HTR-8/SVneo (cell line): ENCODE measurements at regions not wholly inside any gene's neighbourhood (a gene's known extent, or its start where the extent isn't known, plus 50 kb on each side); places are given as distances from the start of the nearest gene placed in this dataset.

Experiments used
- DNase-seq: peaks from one replicate; pipeline ENCODE4 v3.0.0; 2011; ENCODE audit warnings: low spot score, mixed read lengths; ENCODE audit not compliant: insufficient read length
- FAIRE-seq: peaks from 2 replicates; lab custom pipeline; 2011; peaks lifted over from hg19 to GRCh38; lab: Jason Lieb, UNC

GRCh38 chr2:129459881-129460280 is 519.6 kb upstream of the RAB6C start:
- DNase-seq (no peak), FAIRE-seq (no peak)

DNA sequence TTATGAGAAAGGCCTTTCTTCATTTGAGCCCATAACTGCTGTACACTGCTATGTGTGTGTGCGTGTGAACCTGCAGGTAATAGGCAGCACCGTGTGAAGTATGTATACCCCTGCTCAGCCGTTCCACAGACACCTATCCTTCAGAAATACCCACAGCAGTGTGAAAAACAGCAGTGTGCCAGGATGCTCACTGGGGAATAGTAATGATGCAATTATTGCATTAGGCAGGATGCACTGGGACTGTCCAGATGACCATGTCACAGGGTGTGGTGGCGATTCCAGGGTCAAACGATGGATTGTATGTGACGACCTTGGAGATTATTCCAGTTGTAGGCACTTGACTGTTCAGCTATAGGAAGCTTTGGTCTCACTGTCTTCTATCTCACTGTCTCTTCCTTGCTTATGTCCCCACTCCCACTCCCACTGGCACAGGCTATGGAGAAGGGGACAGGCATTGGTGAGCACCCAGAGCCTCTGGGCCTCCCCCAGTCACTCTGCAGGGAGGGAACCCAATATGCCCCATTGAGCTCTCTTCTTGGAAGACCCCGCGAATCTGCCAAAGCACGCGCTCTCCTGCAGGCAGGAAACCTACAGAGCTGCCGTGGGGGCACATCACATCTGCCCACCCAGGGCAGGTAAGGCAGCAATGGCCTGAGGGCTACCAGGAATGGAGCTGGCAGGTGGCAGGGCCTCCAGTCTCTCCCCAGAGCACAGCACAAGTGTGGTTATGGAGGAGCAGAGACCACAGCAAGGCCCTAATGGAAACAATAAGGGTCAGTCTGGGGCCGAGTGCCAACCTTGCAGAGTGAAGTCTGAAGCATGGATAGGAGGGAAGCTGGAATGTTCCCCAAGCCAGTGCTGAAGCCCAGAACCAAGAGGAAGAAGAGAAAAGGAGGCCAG is 518.9 kb upstream of the RAB6C start:
- no peak for DNase-seq
- no peak for FAIRE-seq

- DNase-seq (no peak), FAIRE-seq (no peak)
These were observed 517.1 kb upstream of the RAB6C start for GRCh38 chr2:129462349-129462748.

DNA sequence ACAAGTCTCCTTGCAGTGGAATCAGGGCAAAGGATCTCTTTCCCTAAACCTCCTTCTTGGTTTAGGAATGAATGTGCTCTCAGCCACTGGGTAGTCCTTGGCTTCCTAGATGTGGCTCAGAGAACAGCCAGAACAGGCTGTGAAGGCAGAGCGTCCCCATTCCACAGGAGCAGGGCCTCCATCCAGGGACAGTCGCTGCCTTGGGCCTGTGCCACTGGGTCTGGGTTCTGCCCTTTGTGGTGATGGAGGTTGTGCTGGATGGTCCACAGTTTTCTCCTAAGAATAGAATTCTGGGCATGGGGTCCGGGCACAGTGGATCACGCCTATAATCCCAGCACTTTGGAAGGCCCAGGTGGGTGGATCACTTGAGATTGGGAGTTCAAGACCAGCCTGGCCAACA is 516.5 kb upstream of the RAB6C start:
- DNase-seq, result no peak
- FAIRE-seq, result no peak

- DNase-seq (no peak), FAIRE-seq (no peak)
These were observed 515.4 kb upstream of the RAB6C start for GRCh38 chr2:129464036-129464435.

DNA sequence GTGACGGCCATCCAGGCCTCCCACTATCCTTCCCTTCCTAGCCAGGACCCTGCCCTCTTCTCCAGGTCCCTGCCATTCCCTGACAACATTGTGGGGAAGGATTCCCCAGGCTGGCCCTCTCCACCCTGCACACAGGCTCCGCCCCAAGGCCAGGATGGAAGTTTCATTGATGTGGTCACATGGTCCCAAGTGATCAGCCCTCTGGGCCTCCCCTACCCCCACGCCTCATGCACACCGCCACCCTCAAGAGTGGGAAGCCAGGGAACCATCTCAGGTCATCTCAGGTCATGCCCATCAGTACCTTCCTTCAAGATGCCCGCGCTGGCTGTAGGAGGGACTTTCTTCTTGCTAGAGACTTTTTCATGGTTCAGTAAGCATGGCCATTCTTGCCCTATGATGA is 514.8 kb upstream of the RAB6C start:
- no peak for FAIRE-seq

DNA sequence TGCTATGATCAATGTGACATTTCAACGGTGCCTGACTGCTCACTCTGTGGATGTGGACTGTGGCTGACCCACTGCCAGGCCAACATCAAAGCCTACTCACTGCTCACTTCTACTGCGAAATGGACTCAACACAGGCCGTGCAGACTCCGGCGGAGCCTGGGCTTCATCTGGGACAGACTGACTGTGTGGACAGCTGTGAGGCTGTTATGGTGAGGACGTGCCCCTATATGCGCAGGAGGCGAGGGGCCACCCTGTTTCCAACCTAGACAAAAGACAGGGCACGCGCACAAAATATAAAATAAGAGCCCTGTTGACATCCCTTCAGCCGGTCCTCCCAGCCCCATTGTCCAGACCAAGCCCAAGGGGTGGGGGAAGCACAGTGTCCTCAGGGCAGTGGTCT is 514.4 kb upstream of the RAB6C start:
- no peak for DNase-seq
- no peak for FAIRE-seq

More for the DNA sequence above, 514.8 kb upstream of the RAB6C start:
- no peak for DNase-seq

DNA sequence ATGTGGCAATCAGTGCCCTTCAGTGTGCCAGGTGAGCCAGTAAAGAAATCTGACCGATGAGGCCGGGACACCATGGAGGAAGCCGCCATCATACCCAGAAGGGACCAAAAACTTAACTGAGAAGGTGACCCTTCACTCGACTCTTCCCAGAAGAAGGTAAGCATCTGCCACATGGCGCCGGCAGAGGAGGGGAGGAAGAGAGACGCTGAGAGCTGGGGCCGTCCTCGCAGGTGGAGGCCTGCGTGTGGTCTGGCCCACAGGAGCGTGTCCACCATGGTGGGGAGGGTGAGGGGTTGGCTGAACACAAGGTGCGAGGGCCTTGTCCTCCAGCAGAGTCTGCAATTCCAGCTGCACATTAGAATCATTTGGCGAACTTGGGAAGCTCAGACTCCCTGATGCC is 513.1 kb upstream of the RAB6C start:
- no peak for DNase-seq
- no peak for FAIRE-seq

DNA sequence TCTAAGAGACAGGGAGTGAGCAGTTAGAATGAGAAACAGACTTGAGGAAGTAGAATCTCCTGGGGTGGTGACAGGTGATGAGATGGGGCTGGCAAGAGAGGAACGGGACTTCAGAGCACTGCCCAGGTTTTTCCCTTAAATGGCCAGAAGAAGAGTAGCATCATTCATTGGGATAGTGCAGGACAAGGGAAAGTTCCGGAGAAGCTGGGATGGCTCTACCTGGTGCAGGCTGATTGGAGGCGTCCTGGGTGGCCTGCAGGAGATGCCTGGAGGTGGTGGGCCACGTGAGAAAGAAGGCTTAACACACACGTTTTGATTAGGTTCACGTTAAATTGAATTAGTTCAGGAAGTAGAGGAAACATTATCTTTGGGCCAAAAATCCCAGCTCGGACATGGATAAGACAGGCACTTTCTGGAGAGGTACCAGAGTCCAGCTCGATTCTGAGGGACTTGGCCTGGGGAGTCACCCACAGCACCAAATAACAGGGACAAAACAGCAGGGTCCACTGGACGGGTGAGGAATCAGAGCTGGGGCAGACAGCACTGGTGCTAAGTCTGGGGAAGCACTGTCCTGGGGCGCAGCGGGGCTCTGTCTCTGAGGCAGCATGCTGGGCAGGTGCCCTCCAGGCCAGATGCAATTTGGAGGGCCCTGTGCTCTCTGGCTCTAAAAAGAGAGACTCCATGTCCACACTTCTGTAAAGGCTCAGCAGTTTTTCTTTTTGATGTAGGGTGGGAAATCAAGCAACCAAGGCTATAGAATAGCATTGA is 512.3 kb upstream of the RAB6C start:
- no peak for FAIRE-seq
- DNase-seq, result no peak

DNA sequence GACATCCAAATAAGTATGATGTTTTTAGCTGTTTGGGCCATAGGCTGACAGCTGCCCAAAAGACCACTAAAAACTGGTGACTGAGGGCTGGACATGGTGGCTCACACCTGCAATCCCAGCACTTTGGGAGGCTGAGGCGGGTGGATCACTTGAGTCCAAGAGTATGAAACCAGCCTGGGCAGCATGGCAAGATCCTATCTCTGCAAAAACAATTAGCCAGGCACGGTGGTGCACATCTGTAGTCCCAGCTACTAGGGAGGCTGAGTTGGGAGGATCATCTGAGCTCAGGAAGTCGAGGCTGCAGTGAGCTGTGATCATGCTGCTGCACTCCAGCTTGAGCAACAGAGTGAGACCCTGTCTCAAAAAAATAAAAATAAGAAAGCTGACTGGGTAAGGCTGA is 511.5 kb upstream of the RAB6C start:
- FAIRE-seq, result no peak
- no peak for DNase-seq

DNA sequence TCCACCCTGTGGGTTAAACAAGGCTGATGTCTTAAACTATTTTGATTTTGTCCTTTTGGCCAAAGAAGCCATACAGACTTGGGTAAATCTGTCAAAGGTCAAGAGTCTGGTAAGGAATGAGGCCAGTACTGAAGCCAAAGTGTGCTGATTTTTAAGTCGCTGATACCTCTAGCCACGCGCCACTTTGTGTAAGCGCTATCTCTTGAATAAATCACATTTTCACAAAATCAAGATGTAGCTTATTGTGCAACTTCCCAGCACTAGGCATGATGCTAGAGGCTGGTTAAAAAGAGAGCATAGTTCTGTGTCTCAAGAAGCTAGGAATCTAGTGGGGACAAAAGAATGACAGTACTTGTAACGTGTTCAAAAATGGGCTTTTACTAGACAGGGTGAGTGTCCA is 510.6 kb upstream of the RAB6C start:
- no peak for FAIRE-seq

GRCh38 chr2:129469389-129469788 is 510.1 kb upstream of the RAB6C start:
- no peak for FAIRE-seq
- DNase-seq, result no peak

More for the DNA sequence above, 510.6 kb upstream of the RAB6C start:
- no peak for DNase-seq

DNA sequence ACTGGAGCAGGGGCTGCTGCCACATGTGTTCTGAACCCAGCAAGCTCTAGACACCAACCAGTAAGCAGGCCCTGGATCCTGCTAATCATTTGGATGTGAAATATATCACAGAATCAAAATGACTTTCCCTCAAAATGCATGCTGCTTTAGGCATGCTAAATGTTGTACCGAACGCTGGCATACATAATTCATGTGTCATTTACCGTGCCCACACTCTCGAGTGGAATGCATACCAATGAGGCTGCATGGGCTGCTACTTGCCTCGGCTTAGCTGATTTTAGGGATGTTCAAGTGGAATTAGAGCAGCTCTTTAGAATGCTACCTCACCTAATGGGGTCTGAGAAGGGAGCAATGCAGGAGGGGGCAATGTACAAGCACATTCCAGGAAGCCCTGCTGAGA is 509.6 kb upstream of the RAB6C start:
- FAIRE-seq (no peak), DNase-seq (no peak)

GRCh38 chr2:129478902-129479517 is 500.5 kb upstream of the RAB6C start:
- DNase-seq (no peak), FAIRE-seq (no peak)

GRCh38 chr2:129479892-129480291 is 499.6 kb upstream of the RAB6C start:
- FAIRE-seq, result no peak
- no peak for DNase-seq

GRCh38 chr2:129480790-129481189 is 498.7 kb upstream of the RAB6C start:
- no peak for FAIRE-seq
- no peak for DNase-seq

- FAIRE-seq (no peak), DNase-seq (no peak)
These were observed 497.9 kb upstream of the RAB6C start for GRCh38 chr2:129481306-129482219.

DNA sequence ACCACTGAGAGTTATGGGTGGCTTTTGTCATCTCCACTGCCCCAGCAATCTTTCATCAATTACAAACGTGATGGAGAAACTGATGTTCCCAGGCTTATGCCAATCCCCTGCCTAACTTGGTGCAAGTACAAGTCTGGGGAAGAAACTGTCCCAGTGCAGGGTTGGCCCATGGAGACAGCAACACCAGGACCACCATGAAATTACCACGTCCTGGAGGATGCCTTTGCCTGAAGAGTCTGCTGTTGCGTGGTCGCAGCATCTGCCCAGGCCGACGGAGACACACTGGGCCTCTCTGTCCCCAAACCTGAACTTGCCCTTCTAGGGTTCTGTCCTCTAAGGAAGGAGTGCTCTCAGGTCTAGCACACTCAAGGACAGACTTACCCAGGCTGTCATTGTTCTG is 496.8 kb upstream of the RAB6C start:
- FAIRE-seq (no peak), DNase-seq (no peak)

DNA sequence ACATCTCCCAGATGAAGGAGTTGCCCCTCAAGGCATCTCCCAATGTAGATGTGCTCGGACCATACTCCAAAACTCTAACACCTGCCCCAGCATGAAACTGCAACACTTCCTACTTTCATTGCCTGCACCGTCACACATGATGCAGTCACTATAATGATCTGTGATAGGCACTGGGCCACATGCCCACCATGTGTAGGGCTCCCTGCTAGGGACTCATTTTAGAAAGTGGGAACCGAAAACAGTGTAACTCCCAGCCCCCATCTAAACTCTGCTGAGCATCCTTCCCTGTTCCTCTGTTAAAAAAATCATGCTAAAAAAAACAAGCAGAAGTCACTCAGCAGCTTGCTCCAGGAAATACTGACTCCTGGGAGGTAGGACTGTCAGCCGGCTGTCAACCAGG is 496.1 kb upstream of the RAB6C start:
- FAIRE-seq, result no peak
- DNase-seq, result no peak
